Ramos (cell line): ENCODE measurements at regions not wholly inside any gene's neighbourhood (a gene's known extent, or its start where the extent isn't known, plus 50 kb on each side); places are given as distances from the start of the nearest gene placed in this dataset.
"Not testable (repeated sequence)": the region's sequence is repeated elsewhere in the genome, so short reads cannot be mapped to it uniquely, and the experiment has no call there.

Experiments used
- in situ Hi-C: fragments of 300-500 bp; cut with MboI; formaldehyde crosslinking; loops from one replicate; pipeline ENCODE4 v1.14.3; 2022; ENCODE audit warnings: low sequenced_read_pairs; ENCODE audit not compliant: unreplicated experiment

DNA sequence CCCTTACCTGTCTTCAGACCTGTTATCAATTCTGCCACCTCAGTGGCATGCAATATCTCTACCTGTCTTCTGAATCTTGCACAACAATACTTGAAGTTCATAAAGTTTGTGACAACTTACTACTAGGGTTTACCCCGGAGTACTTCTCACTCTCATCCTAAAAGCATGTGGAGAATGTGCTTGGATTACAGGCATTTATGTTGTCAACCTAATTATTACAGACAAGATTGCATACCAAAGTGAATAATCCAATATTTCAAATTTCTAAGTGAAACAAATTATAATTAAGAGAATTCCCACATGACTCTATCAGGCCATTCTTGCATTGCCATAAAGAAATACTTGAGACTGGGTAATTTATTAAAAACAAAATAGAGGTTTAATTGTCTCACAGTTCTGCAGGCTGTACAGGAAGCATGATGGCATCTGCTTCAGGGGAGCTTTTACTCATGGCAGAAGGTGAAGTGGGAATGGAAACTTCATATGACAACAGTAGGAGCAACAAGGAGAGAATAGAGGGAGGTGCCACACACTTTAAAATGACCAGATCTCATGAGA lies 661.0 kb upstream of the SPRY2 start:
- in situ Hi-C loops = loop anchor here (25.0 kb wide), 1 partner anchor 665 kb away; the partner anchor contains the start of gene SPRY2

DNA sequence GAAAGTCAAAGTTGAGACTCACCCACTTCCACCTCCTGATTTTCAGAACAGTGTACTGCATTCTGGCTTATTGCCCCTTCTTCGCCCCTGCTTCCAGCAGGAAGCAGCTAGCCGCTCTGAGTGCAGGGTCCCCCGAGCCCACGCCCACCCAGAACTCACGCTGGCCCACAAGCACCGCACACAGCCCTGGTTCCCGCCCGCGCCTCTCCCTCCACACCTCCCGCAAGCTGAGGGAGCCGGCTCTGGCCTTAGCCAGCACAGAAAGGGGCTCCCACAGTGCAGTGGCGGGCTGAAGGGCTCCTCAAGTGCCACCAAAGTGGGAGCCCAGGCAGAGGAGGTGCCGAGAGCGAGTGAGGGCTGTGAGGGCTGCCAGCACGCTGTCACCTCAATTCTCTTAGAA lies 657.7 kb upstream of the SPRY2 start:
- in situ Hi-C loops = not testable (repeated sequence)

DNA sequence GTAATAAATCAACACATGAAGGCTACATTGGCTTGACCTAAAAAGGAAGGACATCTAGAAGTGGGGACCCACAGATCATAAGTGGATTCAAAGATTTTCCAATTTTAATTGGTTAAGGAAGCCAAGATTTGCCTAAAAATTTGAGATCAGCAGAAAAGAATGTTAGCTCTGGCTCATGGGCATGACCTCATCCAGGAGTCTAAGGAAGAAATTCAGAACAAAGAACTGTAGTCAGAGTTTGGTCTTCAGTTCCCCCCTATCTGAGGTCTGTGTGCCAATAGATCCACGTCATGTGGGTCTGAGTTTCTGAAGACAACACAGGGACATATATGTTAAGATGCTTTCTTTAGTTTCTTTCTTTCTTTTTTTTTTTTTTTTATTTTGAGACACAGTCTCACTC lies 648.8 kb upstream of the SPRY2 start:
- in situ Hi-C loops = no loop called here

DNA sequence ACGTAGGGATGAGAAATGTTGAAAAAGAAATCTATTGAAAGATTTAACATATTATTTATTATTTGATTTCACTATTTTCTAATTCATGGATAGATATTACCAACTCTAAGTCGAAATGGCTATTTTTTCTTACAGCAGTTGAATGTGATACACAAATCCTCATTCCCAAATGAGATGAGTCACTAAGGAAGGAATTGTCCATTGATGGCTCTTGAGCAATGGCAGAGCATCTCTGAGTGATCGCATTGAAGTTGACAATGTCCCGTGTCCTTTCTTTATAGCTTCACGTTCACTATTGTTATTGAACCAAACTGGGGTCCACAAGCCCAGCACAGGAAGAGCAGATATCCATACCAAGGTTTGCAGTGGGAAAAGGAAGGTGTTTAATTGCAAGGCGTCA lies 648.3 kb upstream of the SPRY2 start:
- in situ Hi-C loops = no loop called here

DNA sequence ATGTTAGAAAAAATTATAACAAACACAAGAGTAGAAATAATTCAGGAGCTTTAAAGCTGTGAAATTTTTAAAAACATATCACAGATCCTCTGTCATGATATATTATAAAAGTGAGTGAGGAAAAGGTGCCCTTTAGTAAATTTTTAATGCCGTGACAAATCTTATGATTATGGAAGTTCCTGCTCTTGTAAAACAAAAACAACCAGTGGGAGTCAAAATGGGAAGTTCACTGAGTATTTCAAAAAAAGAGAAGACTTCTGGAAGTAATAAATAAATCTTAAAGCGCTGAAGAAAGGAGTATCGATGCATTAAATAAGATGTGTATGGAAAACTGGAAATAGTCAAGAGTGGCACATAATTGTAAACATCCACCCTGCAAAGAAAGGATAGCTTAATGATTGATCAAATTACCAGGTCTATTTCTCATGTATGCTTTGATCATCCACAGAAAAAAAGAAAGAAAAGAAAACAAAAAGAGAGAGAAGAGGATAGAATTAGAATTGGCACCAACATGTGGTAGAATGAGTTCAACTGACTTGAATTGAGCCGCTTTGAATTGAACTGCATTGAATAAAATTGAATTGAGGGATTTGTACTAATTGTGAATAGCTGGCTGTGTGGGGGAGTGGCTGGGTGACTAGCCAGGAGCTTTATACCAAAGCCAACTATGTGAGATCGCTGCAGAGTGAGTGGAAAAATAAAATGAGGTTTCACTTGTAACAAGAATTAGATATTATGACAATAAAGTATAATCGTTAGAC lies 647.6 kb upstream of the SPRY2 start:
- in situ Hi-C loops = no loop called here

DNA sequence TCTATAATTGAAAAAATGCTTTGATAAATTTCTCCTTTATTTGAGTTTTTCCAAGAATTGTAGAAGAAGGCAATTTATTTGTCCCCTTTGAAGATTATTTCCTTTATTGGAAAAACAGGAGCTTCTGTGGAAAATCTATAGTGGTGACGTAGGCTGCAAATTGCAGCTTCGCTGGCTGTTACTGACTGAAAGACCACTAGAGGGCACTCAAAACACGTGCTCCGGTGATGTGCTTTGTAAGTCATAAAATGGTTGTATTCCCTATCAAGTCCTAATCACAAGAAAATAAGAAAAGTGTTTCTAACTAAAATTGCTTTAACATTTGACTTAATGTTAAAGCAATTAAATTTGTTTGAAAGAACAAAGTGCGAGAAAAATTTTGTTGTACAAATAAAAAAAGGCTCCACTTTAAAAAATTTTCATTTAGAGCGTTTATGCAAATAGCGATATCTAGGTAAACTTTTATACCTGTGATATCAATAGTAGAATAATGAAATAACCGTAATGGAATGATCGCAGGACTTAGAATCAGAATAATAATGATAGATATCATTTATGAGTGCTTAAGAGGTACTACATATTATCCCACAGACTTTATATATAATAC lies 638.2 kb upstream of the SPRY2 start:
- in situ Hi-C loops = no loop called here

DNA sequence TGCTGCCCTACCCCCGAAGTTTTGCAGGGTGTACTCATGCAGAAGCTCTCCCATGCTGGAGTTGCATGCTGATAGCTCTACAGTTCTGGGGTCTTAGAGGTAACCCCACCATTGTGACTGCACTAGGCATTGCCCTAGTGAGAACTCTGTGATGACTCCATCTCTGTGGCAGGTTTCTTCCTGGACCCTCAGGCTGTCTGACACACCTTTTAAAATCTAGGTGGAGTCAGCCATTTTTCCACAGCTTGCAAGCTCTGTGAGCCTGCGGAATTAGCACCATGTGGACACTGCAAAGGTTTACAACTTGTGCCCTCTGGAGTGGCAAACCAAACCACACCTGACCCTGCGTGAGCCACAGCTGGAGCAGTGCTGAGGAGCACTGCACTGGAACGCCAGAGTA lies 636.2 kb upstream of the SPRY2 start:
- in situ Hi-C loops = no loop called here

DNA sequence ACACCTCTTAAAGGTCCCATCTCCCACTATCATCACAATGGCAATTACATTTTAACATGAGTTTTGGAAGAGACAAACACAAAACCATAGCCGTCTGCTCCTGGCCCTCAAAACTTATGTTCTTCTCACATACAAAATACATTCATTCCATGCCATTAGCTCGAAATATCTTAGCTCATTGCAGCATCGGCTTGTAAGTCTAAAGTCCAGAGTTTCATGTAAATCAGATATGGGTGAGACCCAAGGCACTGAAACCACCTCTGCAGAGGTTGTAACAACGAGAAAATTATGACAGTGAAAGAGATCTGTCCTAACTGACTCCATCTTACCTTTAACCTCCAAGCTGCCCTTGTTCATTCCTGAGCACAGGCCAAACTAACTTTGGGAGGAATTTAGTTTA lies 635.0 kb upstream of the SPRY2 start:
- in situ Hi-C loops = no loop called here

DNA sequence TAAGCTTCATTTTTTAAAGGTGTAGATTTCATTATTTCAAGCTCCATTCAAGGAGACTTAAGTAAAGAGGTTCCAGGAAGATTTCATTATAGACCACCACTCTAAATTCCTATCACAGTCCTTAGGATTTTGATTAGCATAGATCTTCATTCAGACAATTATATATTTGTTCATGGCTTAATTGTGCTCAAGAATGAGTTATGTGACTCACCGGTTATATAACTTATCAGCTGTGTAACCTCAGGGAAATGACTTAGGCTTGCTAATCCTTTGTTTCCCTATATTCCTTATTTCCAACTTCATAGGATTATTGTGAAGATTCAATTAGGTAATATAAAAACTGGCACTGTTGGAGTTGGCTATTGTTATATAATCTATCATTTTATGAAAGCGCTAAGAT lies 632.8 kb upstream of the SPRY2 start:
- in situ Hi-C loops = no loop called here

DNA sequence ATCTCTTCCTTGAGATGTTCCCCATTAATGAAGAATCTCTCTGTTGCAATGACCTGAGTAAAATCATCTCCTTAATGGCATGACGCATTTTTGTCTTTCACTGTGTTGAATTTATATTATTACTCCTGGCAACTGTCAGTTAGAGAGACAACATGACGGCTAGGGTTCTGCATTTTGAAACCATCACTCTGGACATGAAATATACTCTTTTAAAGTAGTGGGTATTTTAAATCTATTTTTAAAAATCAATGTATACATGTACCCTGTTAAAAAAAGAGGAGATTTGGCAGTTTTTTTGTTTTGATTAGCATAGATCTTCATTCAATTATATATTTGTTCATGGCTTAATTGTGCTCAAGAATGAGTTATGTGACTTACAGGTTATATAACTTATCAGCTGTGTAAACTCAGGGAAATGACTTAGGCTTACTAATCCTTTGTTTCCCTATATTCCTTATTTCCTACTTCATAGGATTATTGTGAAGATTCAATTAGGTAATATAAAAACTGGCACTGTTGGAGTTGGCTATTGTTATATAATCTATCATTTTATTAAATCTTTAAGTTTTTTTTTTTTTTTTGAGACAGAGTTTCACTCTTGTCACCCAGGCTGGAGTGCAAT lies 632.0 kb upstream of the SPRY2 start:
- in situ Hi-C loops = no loop called here

DNA sequence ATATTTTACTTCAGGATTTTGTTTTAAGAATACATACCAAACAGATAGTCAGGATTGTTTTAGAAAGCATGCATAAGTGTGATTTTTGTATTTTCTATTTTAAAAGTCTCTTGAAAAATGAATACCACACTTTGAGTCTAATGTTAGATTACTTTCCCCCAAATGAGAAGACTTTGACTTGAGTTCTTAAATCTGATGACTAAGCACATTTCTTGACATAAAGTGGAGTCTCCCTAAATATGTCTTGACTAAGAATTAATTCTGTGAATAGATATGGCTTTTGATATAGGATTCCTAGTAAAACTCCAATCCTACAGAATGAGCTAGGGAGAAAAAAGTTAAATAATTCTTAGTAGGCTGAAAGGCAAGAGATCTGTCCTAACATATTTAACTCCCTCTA lies 624.2 kb upstream of the SPRY2 start:
- in situ Hi-C loops = no loop called here

DNA sequence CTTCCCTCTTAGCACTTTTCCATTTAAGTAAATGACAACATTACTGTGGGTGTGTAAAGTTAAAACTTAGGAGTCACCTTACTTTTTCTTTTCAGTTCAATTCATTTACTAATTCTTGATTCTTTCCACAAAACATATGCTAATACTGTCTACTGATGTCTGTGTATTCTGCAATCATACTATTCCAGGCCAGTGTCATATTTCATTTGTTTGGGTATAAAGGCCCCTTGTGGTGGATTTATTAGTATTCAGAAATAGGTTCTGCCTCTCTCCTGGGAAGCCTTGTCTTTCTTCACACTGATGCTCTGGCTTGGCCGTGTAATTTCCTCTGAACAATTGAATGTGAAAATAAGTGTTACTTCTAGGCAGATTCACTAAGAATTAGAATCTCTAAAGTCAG lies 621.9 kb upstream of the SPRY2 start:
- in situ Hi-C loops = no loop called here

DNA sequence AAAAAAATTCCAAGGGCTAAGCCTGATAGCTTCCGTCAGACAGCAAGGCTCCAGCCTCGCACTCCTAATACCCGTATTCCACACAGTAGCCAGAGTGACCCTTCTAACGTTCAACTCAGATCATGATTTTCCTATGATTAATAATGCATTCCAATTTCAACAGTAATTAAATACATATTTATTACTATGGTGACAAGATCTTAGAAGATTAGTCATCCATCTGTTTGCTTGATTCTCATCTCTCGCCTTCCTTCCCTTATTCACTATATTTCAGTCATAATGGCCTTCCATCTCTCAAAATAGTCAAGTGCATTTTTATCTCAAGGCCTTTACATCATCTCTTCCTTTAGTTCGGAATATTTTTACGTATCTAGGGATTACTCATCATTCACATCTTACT lies 621.2 kb upstream of the SPRY2 start:
- in situ Hi-C loops = no loop called here

DNA sequence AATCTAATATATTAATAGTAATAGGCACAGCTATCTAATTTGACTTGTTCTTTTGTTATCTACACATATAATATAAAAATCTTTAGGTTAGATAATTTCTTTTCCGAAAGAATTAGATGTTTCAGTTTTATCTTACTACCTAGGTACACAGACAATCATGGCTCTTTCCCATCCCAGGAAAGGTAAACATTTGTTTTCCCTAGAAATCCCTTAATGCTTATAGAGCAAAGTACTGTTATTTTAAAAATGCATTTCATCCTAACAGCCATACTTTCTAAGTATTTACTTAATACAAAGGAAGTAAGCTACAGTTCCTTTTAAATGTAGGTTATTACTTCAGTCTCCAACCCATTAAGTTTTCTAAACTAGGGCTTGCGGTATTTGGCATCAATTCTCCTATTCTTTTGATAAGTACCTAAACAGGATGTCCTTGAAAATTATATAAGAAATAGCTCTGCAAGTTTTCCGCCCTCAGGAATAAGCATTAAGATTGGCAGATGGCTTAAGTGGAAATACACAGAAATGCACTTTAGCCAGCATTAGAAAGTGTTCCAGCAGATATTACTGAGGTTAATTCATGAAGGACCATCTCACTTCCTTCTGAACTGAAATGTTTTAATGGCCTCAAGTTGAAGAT lies 616.2 kb upstream of the SPRY2 start:
- in situ Hi-C loops = no loop called here

DNA sequence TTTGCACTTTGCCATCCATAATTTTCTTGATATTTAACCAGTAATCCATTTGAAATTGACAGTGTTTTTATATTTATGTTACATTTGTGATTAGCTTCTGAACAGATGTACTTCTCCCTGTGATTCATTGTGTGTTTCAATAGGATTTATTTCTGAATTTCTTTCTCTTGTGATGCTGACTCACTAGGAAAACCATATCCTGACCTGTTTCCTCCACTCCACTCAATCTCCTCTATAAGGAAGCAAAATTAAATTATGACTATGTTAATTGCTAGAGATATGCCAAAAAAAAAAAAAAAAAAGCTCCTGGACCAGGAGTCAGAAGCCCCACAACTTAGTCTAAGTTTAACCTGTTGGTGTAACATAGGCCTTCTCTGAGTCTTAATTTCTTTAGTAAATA lies 614.6 kb upstream of the SPRY2 start:
- in situ Hi-C loops = no loop called here

DNA sequence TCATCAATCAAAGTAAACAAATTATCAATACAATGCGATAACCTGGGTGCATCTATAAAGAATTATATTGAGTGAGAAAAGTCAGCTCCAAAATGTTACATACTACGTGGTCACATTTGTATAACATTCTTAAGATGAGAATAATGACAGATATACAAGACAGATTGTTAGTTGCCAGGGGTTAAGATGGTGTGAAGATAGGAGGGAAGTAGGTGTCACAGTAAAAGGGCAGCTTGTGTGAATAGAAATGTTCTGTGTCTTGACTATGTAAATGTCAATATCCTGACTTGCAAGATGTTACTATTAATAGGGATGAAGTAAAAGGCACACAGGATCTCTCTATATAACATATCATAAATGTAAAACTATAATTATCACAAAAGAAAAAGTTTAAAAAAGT lies 611.2 kb upstream of the SPRY2 start:
- in situ Hi-C loops = no loop called here

DNA sequence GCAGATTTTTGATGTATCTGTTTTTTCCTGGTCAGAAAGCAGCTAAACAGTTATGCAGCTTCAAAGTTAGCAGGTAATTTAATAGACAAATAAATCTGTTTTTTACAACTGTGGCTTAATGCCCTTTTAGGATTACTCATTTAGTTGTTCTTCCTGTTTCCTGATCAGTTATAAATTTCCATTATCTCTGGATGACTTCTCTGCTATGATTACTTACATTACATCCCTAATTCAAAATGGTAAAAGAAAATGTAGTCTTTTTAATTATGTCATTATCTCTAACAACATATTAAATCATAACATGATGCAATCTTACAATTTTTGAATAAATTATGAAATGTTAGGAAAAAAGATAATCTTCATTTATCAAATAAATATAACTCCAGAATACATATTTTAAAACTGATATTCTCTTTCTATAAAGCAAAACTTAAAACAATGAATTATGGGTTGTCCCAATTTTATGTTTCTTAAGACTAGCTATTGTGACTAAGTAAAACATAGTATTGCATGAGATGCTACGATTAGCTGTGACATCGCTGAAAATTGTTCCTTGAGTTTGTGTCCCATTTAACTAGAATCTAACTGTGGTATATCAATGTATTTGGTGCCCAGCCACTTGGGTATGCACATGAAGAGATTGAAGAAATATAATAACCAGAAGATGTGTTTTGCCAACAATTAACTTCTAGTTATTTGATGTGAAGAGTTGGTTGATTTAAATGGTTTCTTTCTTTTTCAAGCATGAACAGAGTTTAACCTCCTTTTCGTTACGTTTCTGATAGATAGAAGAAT lies 605.3 kb upstream of the SPRY2 start:
- in situ Hi-C loops = no loop called here

DNA sequence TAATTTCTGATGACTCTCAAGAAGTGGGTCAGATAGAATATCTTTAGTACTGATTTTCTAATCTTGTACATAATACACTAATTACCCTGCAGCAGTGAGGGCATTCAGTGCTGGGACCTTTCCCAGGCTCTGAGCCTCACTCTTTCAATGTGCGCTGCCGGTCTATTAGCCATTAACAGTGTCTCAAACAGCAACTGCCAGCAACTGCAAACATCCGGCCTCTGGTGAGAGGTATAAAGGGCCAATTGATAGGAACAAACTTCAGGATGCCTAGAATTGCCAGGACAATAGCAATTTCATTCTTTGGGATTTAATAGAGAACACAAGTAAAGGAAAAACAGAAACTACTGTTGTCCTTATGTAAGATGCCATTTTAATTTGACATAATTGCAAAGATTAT lies 604.4 kb upstream of the SPRY2 start:
- in situ Hi-C loops = no loop called here

DNA sequence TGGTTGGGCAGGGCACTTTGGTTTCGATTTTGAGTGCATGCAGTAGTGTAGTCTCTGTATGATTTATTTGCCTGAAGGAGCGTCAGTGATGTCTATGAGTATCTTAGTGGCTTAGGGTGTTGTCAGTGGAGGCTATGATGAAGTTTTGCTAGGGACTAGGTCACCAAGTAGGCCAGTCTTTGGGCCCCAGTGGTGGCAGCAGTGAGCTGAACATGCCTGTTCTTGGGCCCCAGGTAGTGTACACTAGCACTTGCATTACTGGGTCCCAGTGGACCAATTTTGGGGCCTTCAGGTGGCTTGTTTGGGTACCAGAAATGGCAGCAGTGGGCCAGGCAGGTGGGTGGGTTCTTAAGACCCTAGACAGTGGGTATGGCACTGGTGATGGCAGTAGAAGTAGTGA lies 598.7 kb upstream of the SPRY2 start:
- in situ Hi-C loops = no loop called here

DNA sequence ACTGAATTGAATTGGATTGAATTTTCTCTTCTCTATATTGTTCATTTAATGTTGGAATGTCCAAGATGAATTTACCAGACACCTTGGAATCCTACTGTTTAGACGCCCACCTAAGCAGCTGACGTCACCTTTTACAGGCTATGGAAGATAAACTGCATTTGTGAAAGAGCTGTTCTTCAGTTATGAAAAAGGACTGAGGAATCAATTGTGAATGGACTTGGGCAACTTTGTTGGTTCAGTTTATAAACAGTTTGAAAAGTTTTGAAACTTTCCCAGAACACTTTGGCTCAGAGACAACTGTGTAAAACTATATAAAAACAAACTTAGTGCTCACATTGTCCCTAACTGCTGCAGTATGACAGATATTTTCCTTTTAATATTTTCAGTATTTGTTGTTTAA lies 590.8 kb upstream of the SPRY2 start:
- in situ Hi-C loops = no loop called here
